ENCODE measurements at regions not wholly inside any gene's neighbourhood (a gene's known extent, or its start where the extent isn't known, plus 50 kb on each side); places are given as distances from the start of the nearest gene placed in this dataset.

GRCh38 chr14:65828396-65828795, 415.9 kb downstream of the FUT8 start:
- H3K27ac ChIP-seq (ENCODE audit: low read depth in 2 of 2, low read length in 1 of 2) = no peak overlapping the region
- no peaks in the 10 kb centered on the region for H3K9me2 ChIP-seq
- no peak overlapping the region for H3K4me2 ChIP-seq
- TF ChIP-seq NRF1 (IDR thresholded peaks at IDR 0.05; ENCODE audit: low read depth, low read length) (no peak), FOXM1 (IDR thresholded peaks at IDR 0.05; ENCODE audit: low read depth) (no peak), GATA2 (CRISPR knock-in tag; IDR thresholded peaks at IDR 0.05) (no peak), IRF3 (IDR thresholded peaks at IDR 0.05; ENCODE audit: low read depth, low read length) (no peak)
- peaks cover 0 to 2% of the 10 kb centered on the region in 2 experiments; a peak in 1 of 4 replicates for H3K4me1 ChIP-seq (ENCODE audit: control insufficient read depth in 1 of 2, insufficient read depth in 2 of 2, low read depth in 1 of 2, low read length in 1 of 2)
- 39% methylated on average over 4 of the region's 4 CpGs for WGBS (ENCODE audit: low lambda C conversion rate)
- POLR2A ChIA-PET = no interaction called here
- H3K9ac ChIP-seq = no peak overlapping the region
- H3K36me3 ChIP-seq (replicated peaks in 1 of 2; ENCODE audit: control insufficient read depth in 1 of 2, insufficient read depth in 2 of 2, low read length in 1 of 2) = no peaks in the 10 kb centered on the region
- no peaks in the 10 kb centered on the region for H3F3A ChIP-seq (replicated peaks; ENCODE audit: insufficient read depth)
- CTCF ChIA-PET = interaction anchor here (1.0 to 2.3 kb wide), 4 partner anchors 132 to 664 kb away, joined by 4 to 14 read pairs (median 5); partner anchors contain the start of gene FUT8
- H2AFZ ChIP-seq (ENCODE audit: low read depth) = no peak overlapping the region
- no peaks in the 10 kb centered on the region for H3K9me3 ChIP-seq
- no peaks in the 10 kb centered on the region for H3K79me2 ChIP-seq (ENCODE audit: insufficient read depth)
- DNase-seq = no peak
- H4K20me1 ChIP-seq (ENCODE audit: insufficient read depth) = no peaks in the 10 kb centered on the region
- H3K4me3 ChIP-seq (ENCODE audit: low read depth in 2 of 2, low read length in 1 of 2) = no peak overlapping the region
- peaks cover 2% of the 10 kb centered on the region; the same call in 1 of the 2 replicates for H3K27me3 ChIP-seq (ENCODE audit: insufficient read depth)

- Histone ChIP-seq H3K27me3 (ENCODE audit: insufficient read depth) (no peaks in the 10 kb centered on the region; the same call in 1 of the 2 replicates), H4K20me1 (ENCODE audit: insufficient read depth) (no peaks in the 10 kb centered on the region), H3K79me2 (ENCODE audit: insufficient read depth) (no peaks in the 10 kb centered on the region), H3K4me3 (ENCODE audit: low read depth in 2 of 2, low read length in 1 of 2) (no peak overlapping the region), H2AFZ (ENCODE audit: low read depth) (no peak overlapping the region), H3K9me2 (no peaks in the 10 kb centered on the region), H3K9ac (no peak overlapping the region), H3K36me3 (replicated peaks in 1 of 2; ENCODE audit: control insufficient read depth in 1 of 2, insufficient read depth in 2 of 2, low read length in 1 of 2) (no peaks in the 10 kb centered on the region), H3K27ac (ENCODE audit: low read depth in 2 of 2, low read length in 1 of 2) (no peak overlapping the region), H3K4me2 (no peak overlapping the region), H3F3A (replicated peaks; ENCODE audit: insufficient read depth) (no peaks in the 10 kb centered on the region), H3K4me1 (ENCODE audit: control insufficient read depth in 1 of 2, insufficient read depth in 2 of 2, low read depth in 1 of 2, low read length in 1 of 2) (peaks cover 0 to 3% of the 10 kb centered on the region in 2 experiments; a peak in 1 of 4 replicates), H3K9me3 (no peaks in the 10 kb centered on the region)
- ChIA-PET CTCF (interaction anchor here (0.6 to 3.3 kb wide), 6 partner anchors 8 to 668 kb away, joined by 3 to 17 read pairs (median 4); partner anchors contain the start of gene FUT8), POLR2A (no interaction called here)
- TF ChIP-seq SMC3 (IDR thresholded peaks at IDR 0.05; ENCODE audit: low read depth, low read length) (peak; percentile 36; the same call in 1 of the 2 replicates), RAD21 (IDR thresholded peaks at IDR 0.05; ENCODE audit: low read length) (peak; percentile 36; the same call in 1 of the 2 replicates), IRF3 (IDR thresholded peaks at IDR 0.05; ENCODE audit: low read depth, low read length) (no peak), CTCF (IDR thresholded peaks at IDR 0.05) (peak; percentile 47)
- peak; percentile 32 for DNase-seq
- 57% methylated on average over 10 of the region's 10 CpGs for WGBS (ENCODE audit: low lambda C conversion rate)
Measured at GRCh38 chr14:65832431-65833266, 420.1 kb downstream of the FUT8 start.

Data from SK-N-SH (cell line).